ENCODE measurements at regions not wholly inside any gene's neighbourhood (a gene's known extent, or its start where the extent isn't known, plus 50 kb on each side); places are given as distances from the start of the nearest gene placed in this dataset.

DNA sequence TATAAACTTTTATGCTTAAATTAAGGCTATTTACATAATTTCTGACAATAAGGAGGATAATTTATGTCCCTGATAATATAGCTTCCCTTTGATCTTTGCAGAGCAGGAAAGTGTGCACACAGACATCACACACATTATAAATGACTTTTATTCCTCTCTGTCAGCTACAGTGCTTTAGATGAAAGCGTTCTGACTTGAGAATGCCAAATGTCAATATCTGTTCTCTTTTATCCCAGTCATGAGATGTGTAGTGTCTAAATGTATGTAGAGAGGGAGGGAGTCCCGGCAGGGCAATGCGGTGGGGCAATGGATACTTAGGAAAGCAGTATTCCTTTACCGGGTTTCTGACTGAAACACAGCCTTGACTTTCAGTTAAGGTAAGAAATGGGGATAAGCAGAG is 225.4 kb upstream of the CHORDC1 start:
- TF ChIP-seq, protein P1, sequence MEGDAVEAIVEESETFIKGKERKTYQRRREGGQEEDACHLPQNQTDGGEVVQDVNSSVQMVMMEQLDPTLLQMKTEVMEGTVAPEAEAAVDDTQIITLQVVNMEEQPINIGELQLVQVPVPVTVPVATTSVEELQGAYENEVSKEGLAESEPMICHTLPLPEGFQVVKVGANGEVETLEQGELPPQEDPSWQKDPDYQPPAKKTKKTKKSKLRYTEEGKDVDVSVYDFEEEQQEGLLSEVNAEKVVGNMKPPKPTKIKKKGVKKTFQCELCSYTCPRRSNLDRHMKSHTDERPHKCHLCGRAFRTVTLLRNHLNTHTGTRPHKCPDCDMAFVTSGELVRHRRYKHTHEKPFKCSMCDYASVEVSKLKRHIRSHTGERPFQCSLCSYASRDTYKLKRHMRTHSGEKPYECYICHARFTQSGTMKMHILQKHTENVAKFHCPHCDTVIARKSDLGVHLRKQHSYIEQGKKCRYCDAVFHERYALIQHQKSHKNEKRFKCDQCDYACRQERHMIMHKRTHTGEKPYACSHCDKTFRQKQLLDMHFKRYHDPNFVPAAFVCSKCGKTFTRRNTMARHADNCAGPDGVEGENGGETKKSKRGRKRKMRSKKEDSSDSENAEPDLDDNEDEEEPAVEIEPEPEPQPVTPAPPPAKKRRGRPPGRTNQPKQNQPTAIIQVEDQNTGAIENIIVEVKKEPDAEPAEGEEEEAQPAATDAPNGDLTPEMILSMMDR (IDR thresholded peaks at IDR 0.05; ENCODE audit: low read length), result no peak
- TF ChIP-seq EZH2phosphoT487 (IDR thresholded peaks at IDR 0.05; ENCODE audit: low read length), result no peak
